GM12892 (cell line): ENCODE measurements at regions not wholly inside any gene's neighbourhood (a gene's known extent, or its start where the extent isn't known, plus 50 kb on each side); places are given as distances from the start of the nearest gene placed in this dataset.
"Not testable (repeated sequence)": the region's sequence is repeated elsewhere in the genome, so short reads cannot be mapped to it uniquely, and the experiment has no call there.

Source experiments
- DNase-seq: peaks from one replicate; pipeline ENCODE4 v3.0.0; 2011; ENCODE audit not compliant: insufficient read length
- FAIRE-seq: peaks from 2 replicates; lab custom pipeline; 2011; peaks lifted over from hg19 to GRCh38; lab: Jason Lieb, UNC
- POLR2A ChIP-seq: IDR thresholded peaks from 2 replicates; pipeline ENCODE4 v1.6.1; 2011; ENCODE audit warnings: low read depth, low read length, control low read depth
- POLR2AphosphoS5 ChIP-seq: IDR thresholded peaks from 2 replicates; pipeline ENCODE4 v1.6.1; 2011; ENCODE audit warnings: low read depth, low read length, control low read depth
- TAF1 ChIP-seq: IDR thresholded peaks from 2 replicates; pipeline ENCODE4 v1.6.1; 2011; ENCODE audit warnings: low read depth, mild to moderate bottlenecking, control low read depth, low read length, borderline replicate concordance

- DNase-seq, result no peak
- TF ChIP-seq POLR2AphosphoS5, result no peak
- TF ChIP-seq TAF1, result no peak
- no peak for TF ChIP-seq POLR2A
- no peak for FAIRE-seq
These were observed 672.2 kb upstream of the AMOT start for GRCh38 chrX:113512700-113513395.

DNA sequence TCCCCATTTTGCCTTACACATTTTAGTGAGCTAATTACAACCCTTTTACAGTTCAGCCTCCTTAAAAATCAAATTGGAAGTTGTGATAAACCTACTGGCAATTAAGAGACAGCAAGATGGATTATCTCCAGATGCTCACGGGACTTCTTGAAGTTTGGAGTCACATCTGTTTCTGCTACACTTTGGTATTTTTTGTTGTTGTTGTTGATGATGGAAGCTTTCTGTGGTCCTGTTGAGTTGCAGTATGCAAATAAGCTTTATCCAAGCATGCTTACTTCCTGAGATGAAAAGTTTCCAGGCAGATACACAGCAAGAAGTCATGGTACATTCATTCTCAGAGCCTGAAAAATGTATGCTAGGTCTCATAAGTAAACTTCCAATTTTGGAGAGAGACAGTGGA is 670.0 kb upstream of the AMOT start:
- FAIRE-seq, result no peak
- no peak for DNase-seq

GRCh38 chrX:113492895-113493294 is 652.3 kb upstream of the AMOT start:
- no peak for FAIRE-seq
- DNase-seq, result no peak
- TF ChIP-seq POLR2AphosphoS5 (no peak), TAF1 (no peak), POLR2A (no peak)

More for the DNA sequence above, 670.0 kb upstream of the AMOT start:
- TF ChIP-seq TAF1, result no peak
- no peak for TF ChIP-seq POLR2A
- no peak for TF ChIP-seq POLR2AphosphoS5

DNA sequence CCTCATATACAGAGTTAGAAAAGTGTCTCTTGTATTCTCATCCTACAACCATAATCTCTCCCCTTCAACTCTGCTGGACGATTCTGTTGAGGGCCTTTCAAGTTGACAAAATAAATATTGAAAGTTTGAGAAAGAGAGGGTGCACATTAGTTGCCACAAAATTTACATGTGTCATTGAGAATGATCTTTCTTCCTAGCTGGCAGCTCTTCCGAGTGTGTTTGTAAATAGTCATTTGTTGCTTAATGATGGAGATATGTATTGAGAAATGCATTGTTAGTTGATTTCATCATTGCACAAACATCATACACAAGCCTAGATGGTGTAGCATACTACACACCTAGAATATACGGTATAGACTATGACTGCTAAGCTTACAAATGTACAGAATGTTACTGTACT is 632.8 kb upstream of the AMOT start:
- TF ChIP-seq POLR2AphosphoS5 (no peak), TAF1 (no peak), POLR2A (no peak)
- no peak for FAIRE-seq
- no peak for DNase-seq

DNA sequence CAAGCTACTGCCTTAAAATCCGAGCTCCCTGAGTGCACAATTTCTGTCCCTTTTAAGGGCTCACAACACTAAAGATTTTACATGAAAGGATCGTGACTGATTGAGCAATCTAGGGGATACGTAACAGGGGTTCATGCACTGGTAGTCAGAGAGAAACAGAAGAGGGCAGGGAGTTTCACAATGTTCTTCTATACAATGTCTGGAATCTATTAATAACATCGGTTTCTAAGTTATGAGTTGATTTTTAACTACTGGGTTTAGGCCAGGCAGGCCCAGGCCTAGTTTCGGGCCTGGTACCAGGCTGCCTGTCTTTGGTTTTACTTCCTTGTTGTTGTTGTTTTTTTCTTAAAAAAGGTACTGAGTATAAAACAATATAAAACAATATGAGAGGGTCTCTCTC is 632.4 kb upstream of the AMOT start:
- DNase-seq, result not testable (repeated sequence)
- peak; percentile 53 for FAIRE-seq

DNA sequence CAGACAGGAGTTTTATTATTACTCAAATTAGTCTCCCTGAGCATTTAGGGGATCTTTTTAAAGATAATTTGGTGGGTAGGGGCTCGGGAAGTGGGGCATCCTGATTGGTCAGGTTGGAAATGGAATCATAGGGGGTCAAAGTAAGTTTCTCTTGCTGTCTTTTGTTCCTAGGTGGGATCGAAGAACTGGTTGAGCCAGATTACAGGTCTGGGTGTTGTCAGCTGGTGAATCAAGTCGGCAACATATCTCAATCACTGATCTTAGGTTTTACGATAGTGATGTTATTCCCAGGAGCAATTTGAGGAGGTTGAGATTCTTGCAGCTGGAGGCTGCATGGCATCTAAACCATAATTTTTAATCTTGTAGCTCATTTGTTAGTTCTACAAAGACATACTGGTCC is 629.5 kb upstream of the AMOT start:
- TF ChIP-seq POLR2A (no peak), POLR2AphosphoS5 (no peak), TAF1 (no peak)
- DNase-seq, result no peak
- FAIRE-seq, result no peak

- FAIRE-seq (no peak), DNase-seq (no peak)
- TF ChIP-seq POLR2AphosphoS5, result no peak
- TF ChIP-seq POLR2A, result no peak
- no peak for TF ChIP-seq TAF1
These were observed 617.1 kb upstream of the AMOT start for GRCh38 chrX:113457719-113458118.

- FAIRE-seq (no peak), DNase-seq (no peak)
- TF ChIP-seq POLR2A (no peak), TAF1 (no peak), POLR2AphosphoS5 (no peak)
These were observed 615.0 kb upstream of the AMOT start for GRCh38 chrX:113455582-113455981.

DNA sequence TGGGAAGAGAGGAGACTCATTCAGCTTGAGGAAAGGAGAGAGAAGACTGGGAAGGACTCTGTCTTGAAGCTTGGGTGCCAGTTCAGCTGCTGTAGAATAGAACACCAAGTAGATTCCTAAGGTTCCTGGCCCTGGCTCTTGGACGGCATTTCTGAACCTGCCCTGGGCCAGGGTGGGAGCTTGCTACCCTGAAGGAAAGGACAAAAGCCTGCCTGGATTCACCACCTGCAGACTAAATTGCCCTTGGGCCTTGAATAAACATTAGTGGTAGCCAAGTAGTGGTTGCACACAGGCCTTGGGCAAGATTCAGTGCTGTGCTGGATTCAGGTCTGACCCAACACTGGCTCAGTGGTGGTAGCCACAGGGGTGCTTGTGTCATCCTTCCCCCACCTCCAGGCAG is 588.4 kb upstream of the AMOT start:
- DNase-seq (no peak), FAIRE-seq (no peak)
- TF ChIP-seq POLR2AphosphoS5, result no peak
- no peak for TF ChIP-seq TAF1
- TF ChIP-seq POLR2A, result no peak

DNA sequence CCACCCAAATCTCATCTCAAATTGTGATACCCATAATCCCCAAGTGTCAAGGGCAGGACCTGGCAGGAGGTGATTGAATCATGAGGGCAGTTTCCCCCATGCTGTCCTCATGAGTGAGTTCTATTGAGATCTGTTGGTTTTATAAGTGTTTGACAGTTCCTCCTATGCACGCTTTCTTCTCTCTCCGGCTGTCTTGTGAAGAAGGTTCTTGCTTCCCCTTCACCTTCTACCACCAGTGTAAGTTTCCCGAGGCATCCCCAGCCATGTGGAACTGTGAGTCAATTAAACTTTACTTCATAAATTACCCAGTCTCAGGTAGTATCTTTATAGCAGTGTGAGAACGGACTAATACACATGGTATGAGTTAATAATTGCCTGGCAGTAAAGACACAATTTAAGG is 581.7 kb upstream of the AMOT start:
- no peak for FAIRE-seq

DNA sequence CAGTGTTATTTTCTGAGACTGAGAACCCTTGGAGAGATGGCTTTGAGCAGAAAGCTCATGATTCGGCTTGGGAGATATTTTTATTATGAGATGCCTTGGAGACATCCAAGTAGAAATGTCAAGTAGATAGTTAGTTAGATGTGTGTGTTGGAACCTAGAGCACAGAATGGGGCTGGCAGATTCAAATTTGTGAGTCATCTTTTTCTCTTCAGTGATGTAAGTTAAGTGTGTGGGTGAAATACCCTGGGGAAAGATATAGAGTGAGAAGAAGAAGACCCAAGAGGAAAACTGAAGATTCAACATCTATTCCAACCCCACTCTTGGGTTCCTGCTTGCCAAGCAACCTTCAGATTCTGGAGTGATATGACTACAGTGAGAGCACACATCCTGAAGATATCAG is 580.8 kb upstream of the AMOT start:
- TF ChIP-seq POLR2AphosphoS5, result no peak
- TF ChIP-seq TAF1, result no peak
- no peak for TF ChIP-seq POLR2A
- DNase-seq, result no peak
- no peak for FAIRE-seq

More for the DNA sequence above, 581.7 kb upstream of the AMOT start:
- TF ChIP-seq POLR2A, result no peak
- no peak for DNase-seq

GRCh38 chrX:113412106-113412505 is 571.5 kb upstream of the AMOT start:
- TF ChIP-seq POLR2AphosphoS5, result no peak
- TF ChIP-seq POLR2A, result no peak
- no peak for TF ChIP-seq TAF1
- FAIRE-seq (no peak), DNase-seq (no peak)

- TF ChIP-seq POLR2A (no peak), POLR2AphosphoS5 (no peak), TAF1 (no peak)
- no peak for FAIRE-seq
- no peak for DNase-seq
These were observed 568.2 kb upstream of the AMOT start for GRCh38 chrX:113408843-113409242.

DNA sequence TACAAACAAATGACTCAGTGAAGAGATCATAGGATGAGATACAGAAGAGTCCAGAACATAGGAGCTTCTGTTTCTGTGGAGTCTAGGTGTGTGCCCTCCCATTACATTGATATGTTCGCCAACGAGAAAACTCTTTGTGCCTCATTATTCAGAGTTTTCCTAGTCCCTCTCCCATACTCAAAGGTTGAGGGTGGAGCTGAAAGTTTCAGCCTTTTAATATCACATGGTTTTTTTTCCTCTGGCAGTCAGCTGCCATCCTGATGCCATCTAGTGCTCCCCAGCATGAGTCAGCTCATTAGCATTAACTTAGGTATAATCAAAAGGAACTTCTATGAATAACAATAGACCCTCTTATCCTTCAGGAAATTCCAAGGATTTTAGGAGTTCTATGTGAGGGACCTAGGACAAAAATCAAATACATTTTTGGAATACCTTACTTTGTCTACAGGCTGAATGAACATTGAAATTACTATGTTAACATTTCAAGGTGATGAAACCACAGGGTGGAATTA is 559.6 kb upstream of the AMOT start:
- TF ChIP-seq POLR2AphosphoS5 (no peak), TAF1 (no peak), POLR2A (no peak)
- FAIRE-seq, result no peak
- no peak for DNase-seq
